ENCODE measurements at regions not wholly inside any gene's neighbourhood (a gene's known extent, or its start where the extent isn't known, plus 50 kb on each side); places are given as distances from the start of the nearest gene placed in this dataset.

- Histone ChIP-seq H4K20me1 (ENCODE audit: control insufficient read depth, insufficient read depth) (no peaks in the 10 kb centered on the region), H3K79me2 (ENCODE audit: control insufficient read depth, insufficient read depth, low read length) (no peaks in the 10 kb centered on the region), H3K4me1 (ENCODE audit: control insufficient read depth, insufficient read depth, low read length) (no peaks in the 10 kb centered on the region), H3K4me3 (no peak overlapping the region), H3K9ac (ENCODE audit: control insufficient read depth, insufficient read depth, low read length) (no peak overlapping the region), H3K4me2 (ENCODE audit: control insufficient read depth, insufficient read depth) (no peak overlapping the region), H3K27me3 (replicated peaks in 1 of 2; ENCODE audit: control insufficient read depth in 2 of 2, insufficient read depth in 2 of 2, low read length in 1 of 2) (no peaks in the 10 kb centered on the region), H3K36me3 (ENCODE audit: control insufficient read depth in 2 of 2, insufficient read depth in 2 of 2, low read length in 1 of 2) (no peaks in the 10 kb centered on the region), H3K9me3 (replicated peaks; ENCODE audit: control insufficient read depth, insufficient read depth, low read length) (no peaks in the 10 kb centered on the region), H2AFZ (ENCODE audit: control insufficient read depth, low read depth, low read length) (no peak overlapping the region), H3K27ac (ENCODE audit: control insufficient read depth, insufficient read depth) (no peak overlapping the region)
- intact Hi-C loops (cut with micrococcal nuclease; ENCODE audit: unreplicated experiment) = no loop called here
- no TSS peak for BruUV-seq (replicated peaks)
- DNase-seq (ENCODE audit: low read depth, low spot score) = no peak
- ChIA-PET CTCF (interaction anchor here (1.1 kb wide), 1 partner anchor 19 kb away, joined by 3 read pairs; no protein-coding TSS in a partner anchor), RAD21 (ENCODE audit: unreplicated experiment) (no interaction called here), SMC1A (ENCODE audit: uncharacterized antibody, unreplicated experiment) (no interaction called here), POLR2A (no interaction called here)
- no peak for FAIRE-seq
- in situ Hi-C loops (cut with MboI) = no loop called here
- TF ChIP-seq POLR2A (IDR thresholded peaks at IDR 0.05; ENCODE audit: low read depth, low read length) (no peak), TAF1 (IDR thresholded peaks at IDR 0.05; ENCODE audit: borderline replicate concordance, low read depth, low read length) (no peak), NRF1 (conservative IDR thresholded peaks at IDR 0.05; ENCODE audit: low read depth, low read length) (no peak), MYB (IDR thresholded peaks at IDR 0.05; ENCODE audit: borderline replicate concordance, low read depth, low read length) (no peak), IKZF1 (conservative IDR thresholded peaks at IDR 0.05) (no peak), CHD2 (IDR thresholded peaks at IDR 0.05; ENCODE audit: borderline replicate concordance, low read depth, low read length) (no peak), FOXM1 (IDR thresholded peaks at IDR 0.05; ENCODE audit: low read depth, low read length) (no peak), PAX5 (IDR thresholded peaks at IDR 0.05; ENCODE audit: borderline replicate concordance, low read depth, low read length) (no peak), MLLT1 (IDR thresholded peaks at IDR 0.05) (no peak), SP1 (IDR thresholded peaks at IDR 0.05; ENCODE audit: low read depth, low read length) (no peak), TBL1XR1 (IDR thresholded peaks at IDR 0.05; ENCODE audit: low read depth, low read length) (no peak)
- TF ChIP-seq, protein P1, sequence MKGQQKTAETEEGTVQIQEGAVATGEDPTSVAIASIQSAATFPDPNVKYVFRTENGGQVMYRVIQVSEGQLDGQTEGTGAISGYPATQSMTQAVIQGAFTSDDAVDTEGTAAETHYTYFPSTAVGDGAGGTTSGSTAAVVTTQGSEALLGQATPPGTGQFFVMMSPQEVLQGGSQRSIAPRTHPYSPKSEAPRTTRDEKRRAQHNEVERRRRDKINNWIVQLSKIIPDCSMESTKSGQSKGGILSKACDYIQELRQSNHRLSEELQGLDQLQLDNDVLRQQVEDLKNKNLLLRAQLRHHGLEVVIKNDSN (IDR thresholded peaks at IDR 0.05; ENCODE audit: borderline replicate concordance, extremely low read length, insufficient read depth, low read depth, low read length) = no peak
- ATAC-seq = no peak
- 6% methylated on average over 5 of the region's 5 CpGs for WGBS (ENCODE audit: insufficient coverage, insufficient replicate concordance, low lambda C conversion rate, missing lambda C conversion rate)
These were observed 1495.5 kb upstream of the ADGRL3 start for GRCh38 chr4:59704616-59705015.

All from GM12878 (cell line).